H9 (cell line): ENCODE measurements at regions not wholly inside any gene's neighbourhood (a gene's known extent, or its start where the extent isn't known, plus 50 kb on each side); places are given as distances from the start of the nearest gene placed in this dataset.
"Not testable (repeated sequence)": the region's sequence is repeated elsewhere in the genome, so short reads cannot be mapped to it uniquely, and the experiment has no call there.

Source experiments
- DNase-seq: peaks from one replicate; pipeline ENCODE4 v3.0.0-alpha.2; 2017
- H2AFZ ChIP-seq: one replicate; pipeline ENCODE4 v1.6.1; 2013; ENCODE audit warnings: mild to moderate bottlenecking, low read length, control low read depth, moderate library complexity
- H2AK5ac ChIP-seq: 2 replicates; pipeline ENCODE4 v1.6.1; 2013; ENCODE audit warnings: low read length, control low read depth, mixed read lengths; ENCODE audit not compliant: insufficient read length
- H2BK120ac ChIP-seq: one replicate; pipeline ENCODE4 v1.6.1; 2013; ENCODE audit warnings: low read depth, mild to moderate bottlenecking, low read length, control low read depth, inconsistent platforms; ENCODE audit not compliant: poor library complexity, severe bottlenecking
- H2BK12ac ChIP-seq: 2 replicates; pipeline ENCODE4 v1.6.1; 2013; ENCODE audit warnings: low read length, control low read depth, mixed read lengths, low read depth; ENCODE audit not compliant: insufficient read length
- H2BK15ac ChIP-seq: 2 replicates; pipeline ENCODE4 v1.6.1; 2013; ENCODE audit warnings: low read depth, low read length, control low read depth
- H2BK20ac ChIP-seq: one replicate; pipeline ENCODE4 v1.6.1; 2013; ENCODE audit warnings: low read depth, mild to moderate bottlenecking, low read length, control low read depth, inconsistent platforms; ENCODE audit not compliant: poor library complexity, severe bottlenecking
- H2BK5ac ChIP-seq: 2 replicates; pipeline ENCODE4 v1.6.1; 2013; ENCODE audit warnings: low read length, control low read depth, mixed read lengths; ENCODE audit not compliant: insufficient read length
- H3K14ac ChIP-seq: 2 replicates; pipeline ENCODE4 v1.6.1; 2013; ENCODE audit warnings: low read length, control low read depth; ENCODE audit not compliant: insufficient read depth
- H3K18ac ChIP-seq: 2 replicates; pipeline ENCODE4 v1.6.1; 2013; ENCODE audit warnings: low read depth, mild to moderate bottlenecking, mixed read lengths, low read length, control low read depth; ENCODE audit not compliant: insufficient read length
- H3K23ac ChIP-seq: 2 replicates; pipeline ENCODE4 v1.6.1; 2013; ENCODE audit warnings: low read length, control low read depth, mixed read lengths, low read depth; ENCODE audit not compliant: insufficient read length
- H3K23me2 ChIP-seq: 2 replicates; pipeline ENCODE4 v1.6.1; 2013; ENCODE audit warnings: low read depth, mild to moderate bottlenecking, mixed read lengths, low read length, control low read depth; ENCODE audit not compliant: insufficient read length, poor library complexity, severe bottlenecking
- H3K27ac ChIP-seq: 2 replicates; pipeline ENCODE4 v1.5.1; 2013; ENCODE audit warnings: low read length, control low read depth, mixed read lengths, low read depth; ENCODE audit not compliant: insufficient read length
- H3K27me3 ChIP-seq: 2 replicates; pipeline ENCODE4 v1.6.1; 2013; ENCODE audit warnings: low read length, control low read depth, inconsistent platforms; ENCODE audit not compliant: insufficient read depth
- H3K4ac ChIP-seq: 2 replicates; pipeline ENCODE4 v1.6.1; 2013; ENCODE audit warnings: low read depth, mild to moderate bottlenecking, control low read depth, inconsistent platforms, low read length, moderate library complexity
- H3K4me1 ChIP-seq: 2 replicates; pipeline ENCODE4 v1.6.1; 2013; ENCODE audit warnings: low read length, control low read depth, inconsistent platforms; ENCODE audit not compliant: insufficient read depth
- H3K4me2 ChIP-seq: 2 replicates; pipeline ENCODE4 v1.6.1; 2013; ENCODE audit warnings: low read length, control low read depth, mixed read lengths; ENCODE audit not compliant: insufficient read length, insufficient read depth
- H3K56ac ChIP-seq: 2 replicates; pipeline ENCODE4 v1.6.1; 2013; ENCODE audit warnings: low read depth, mild to moderate bottlenecking, mixed read lengths, low read length, control low read depth; ENCODE audit not compliant: insufficient read length
- H3K79me1 ChIP-seq: 2 replicates; pipeline ENCODE4 v1.6.1; 2013; ENCODE audit warnings: low read depth, mild to moderate bottlenecking, moderate library complexity, low read length, control low read depth, inconsistent platforms; ENCODE audit not compliant: insufficient read depth, poor library complexity, severe bottlenecking
- H3K79me2 ChIP-seq: 2 replicates; pipeline ENCODE4 v1.6.1; 2013; ENCODE audit warnings: low read length, control low read depth, inconsistent platforms; ENCODE audit not compliant: insufficient read depth
- H3K9ac ChIP-seq: 2 replicates; pipeline ENCODE4 v1.6.1; 2013; ENCODE audit warnings: low read length, control low read depth, mixed read lengths; ENCODE audit not compliant: insufficient read length; ENCODE audit errors: extremely low read depth
- H3K9me3 ChIP-seq: one replicate; pipeline ENCODE4 v1.6.1; 2013; ENCODE audit warnings: low read depth, low read length, inconsistent platforms; ENCODE audit not compliant: control insufficient read depth
- H3T11ph ChIP-seq: one replicate; pipeline ENCODE4 v1.6.1; 2013; ENCODE audit warnings: mild to moderate bottlenecking, low read length, control low read depth, inconsistent platforms
- H4K20me1 ChIP-seq: one replicate; pipeline ENCODE4 v1.6.1; 2013; ENCODE audit not compliant: control insufficient read depth, insufficient read length, insufficient read depth
- H4K5ac ChIP-seq: 2 replicates; pipeline ENCODE4 v1.6.1; 2013; ENCODE audit warnings: low read depth, mild to moderate bottlenecking, mixed read lengths, low read length, control low read depth; ENCODE audit not compliant: insufficient read length
- H4K8ac ChIP-seq: replicated peaks from 2 replicates; pipeline ENCODE4 v1.6.1; 2013; ENCODE audit warnings: low read length, control low read depth, mixed read lengths, low read depth; ENCODE audit not compliant: insufficient read length
- H4K91ac ChIP-seq: 2 replicates; pipeline ENCODE4 v1.6.1; 2013; ENCODE audit warnings: low read depth, mild to moderate bottlenecking, moderate library complexity, mixed read lengths, low read length, control low read depth; ENCODE audit not compliant: insufficient read length
- H3K27ac Mint-ChIP-seq, 3 experiments: 2 replicates in 2 of 3; 3 replicates in 1 of 3; pipeline ENCODE4 v1.8.0; 2020 to 2021; ENCODE audit warnings: mixed read lengths in 3 of 3, mild to moderate bottlenecking in 1 of 3, moderate library complexity in 1 of 3
- H3K27me3 Mint-ChIP-seq: 2 replicates; pipeline ENCODE4 v1.8.0; 2021; ENCODE audit warnings: low read depth, mild to moderate bottlenecking, moderate library complexity, mixed read lengths
- H3K36me3 Mint-ChIP-seq, 3 experiments: 2 replicates in 2 of 3; 3 replicates in 1 of 3; pipeline ENCODE4 v1.8.0; 2020 to 2021; ENCODE audit warnings: low read depth in 3 of 3, mixed read lengths in 3 of 3; ENCODE audit not compliant: insufficient read depth in 1 of 3
- H3K4me1 Mint-ChIP-seq, 2 experiments: 2 replicates each; pipeline ENCODE4 v1.8.0; 2020; ENCODE audit warnings: mixed read lengths in 2 of 2
- H3K4me3 Mint-ChIP-seq, 2 experiments: 2 replicates in 1 of 2; 3 replicates in 1 of 2; pipeline ENCODE4 v1.8.0; 2020 to 2021; ENCODE audit warnings: mild to moderate bottlenecking in 2 of 2, mixed read lengths in 2 of 2, moderate library complexity in 1 of 2
- H3K9me3 Mint-ChIP-seq, 2 experiments: 2 replicates in 1 of 2; 3 replicates in 1 of 2; pipeline ENCODE4 v1.8.0; 2020; ENCODE audit warnings: mild to moderate bottlenecking in 2 of 2, mixed read lengths in 2 of 2, moderate library complexity in 1 of 2
- WGBS: extraction: QIAGEN DNeasy Blood & Tissue Kit; methylation state at CpG from one replicate; pipeline ENCODE4 v1.1.7; 2013; ENCODE audit warnings: missing lambda C conversion rate, low lambda C conversion rate, mixed read lengths; ENCODE audit not compliant: insufficient read length; ENCODE audit errors: extremely low coverage; 5-methylcytosine and 5-hydroxymethylcytosine counted together

- not testable (repeated sequence) for H2AFZ ChIP-seq, H3K36me3 Mint-ChIP-seq, H2BK120ac ChIP-seq, H3K56ac ChIP-seq, H3K23me2 ChIP-seq, H3K4me2 ChIP-seq, DNase-seq, H3K4me1 Mint-ChIP-seq, H3K79me1 ChIP-seq, H4K20me1 ChIP-seq, H2BK12ac ChIP-seq, H3K27ac ChIP-seq, H2BK20ac ChIP-seq, H3K23ac ChIP-seq, H2AK5ac ChIP-seq, H3K9me3 ChIP-seq, H2BK5ac ChIP-seq, H3K18ac ChIP-seq, H4K5ac ChIP-seq, H3K9ac ChIP-seq, H3K27me3 ChIP-seq, H2BK15ac ChIP-seq, H3K27ac Mint-ChIP-seq, H3K4ac ChIP-seq, H4K91ac ChIP-seq, H3K4me1 ChIP-seq, H3K79me2 ChIP-seq, H3K14ac ChIP-seq, H3K4me3 Mint-ChIP-seq, H3T11ph ChIP-seq, H4K8ac ChIP-seq
- peaks cover 13 to 15% of the 10 kb centered on the region in 2 experiments; a peak in 4 of 5 replicates for H3K9me3 Mint-ChIP-seq
- WGBS, result no CpG with 5 or more reads among the region's 1 CpG
- H3K27me3 Mint-ChIP-seq, result peaks cover 23% of the 10 kb centered on the region
These were observed 93.7 kb downstream of the FOXD4L6 start for GRCh38 chr9:41034699-41035197.

GRCh38 chr9:41033877-41034276, 94.6 kb downstream of the FOXD4L6 start:
- H3K27ac ChIP-seq, H3K4me2 ChIP-seq, H2BK15ac ChIP-seq, H3K18ac ChIP-seq, H2BK5ac ChIP-seq, H3K36me3 Mint-ChIP-seq, H3K27me3 ChIP-seq, H2AK5ac ChIP-seq, H2BK120ac ChIP-seq, H3K79me2 ChIP-seq, H4K8ac ChIP-seq, H3K23me2 ChIP-seq, DNase-seq, H3K9me3 ChIP-seq, H3K9ac ChIP-seq, H2BK20ac ChIP-seq, H3K4me1 Mint-ChIP-seq, H3K4me1 ChIP-seq, H3T11ph ChIP-seq, H3K4me3 Mint-ChIP-seq, H4K5ac ChIP-seq, H4K20me1 ChIP-seq, H3K4ac ChIP-seq, H3K14ac ChIP-seq, H3K23ac ChIP-seq, H3K56ac ChIP-seq, H2AFZ ChIP-seq, H4K91ac ChIP-seq, H3K79me1 ChIP-seq, H2BK12ac ChIP-seq, H3K27ac Mint-ChIP-seq: not testable (repeated sequence)
- peaks cover 13 to 15% of the 10 kb centered on the region in 2 experiments; a peak in 4 of 5 replicates for H3K9me3 Mint-ChIP-seq
- WGBS, result no CpG with 5 or more reads among the region's 4 CpGs
- peaks cover 19% of the 10 kb centered on the region for H3K27me3 Mint-ChIP-seq
